ENCODE measurements at regions not wholly inside any gene's neighbourhood (a gene's known extent, or its start where the extent isn't known, plus 50 kb on each side); places are given as distances from the start of the nearest gene placed in this dataset.
"Not testable (repeated sequence)": the region's sequence is repeated elsewhere in the genome, so short reads cannot be mapped to it uniquely, and the experiment has no call there.

DNA sequence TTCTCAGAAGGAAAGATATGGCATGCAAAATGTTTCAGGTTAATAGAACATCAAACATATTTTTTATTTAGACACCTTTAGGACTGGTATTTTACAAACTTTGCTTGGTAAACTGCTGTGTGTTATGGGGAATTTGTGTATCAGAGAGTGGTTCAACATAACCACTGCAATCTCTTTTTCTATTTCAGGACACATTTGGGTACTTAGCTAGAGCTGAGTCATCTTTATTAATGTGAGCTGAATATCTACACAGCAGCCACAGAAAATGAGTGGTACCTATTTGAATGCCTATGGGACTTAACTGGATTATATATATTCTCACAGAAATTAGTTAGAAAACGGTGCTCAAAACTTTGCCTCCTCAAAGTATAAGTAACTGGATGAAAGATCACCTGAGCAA, 179.8 kb downstream of the SPDYE17 start:
- TF ChIP-seq, protein P1, sequence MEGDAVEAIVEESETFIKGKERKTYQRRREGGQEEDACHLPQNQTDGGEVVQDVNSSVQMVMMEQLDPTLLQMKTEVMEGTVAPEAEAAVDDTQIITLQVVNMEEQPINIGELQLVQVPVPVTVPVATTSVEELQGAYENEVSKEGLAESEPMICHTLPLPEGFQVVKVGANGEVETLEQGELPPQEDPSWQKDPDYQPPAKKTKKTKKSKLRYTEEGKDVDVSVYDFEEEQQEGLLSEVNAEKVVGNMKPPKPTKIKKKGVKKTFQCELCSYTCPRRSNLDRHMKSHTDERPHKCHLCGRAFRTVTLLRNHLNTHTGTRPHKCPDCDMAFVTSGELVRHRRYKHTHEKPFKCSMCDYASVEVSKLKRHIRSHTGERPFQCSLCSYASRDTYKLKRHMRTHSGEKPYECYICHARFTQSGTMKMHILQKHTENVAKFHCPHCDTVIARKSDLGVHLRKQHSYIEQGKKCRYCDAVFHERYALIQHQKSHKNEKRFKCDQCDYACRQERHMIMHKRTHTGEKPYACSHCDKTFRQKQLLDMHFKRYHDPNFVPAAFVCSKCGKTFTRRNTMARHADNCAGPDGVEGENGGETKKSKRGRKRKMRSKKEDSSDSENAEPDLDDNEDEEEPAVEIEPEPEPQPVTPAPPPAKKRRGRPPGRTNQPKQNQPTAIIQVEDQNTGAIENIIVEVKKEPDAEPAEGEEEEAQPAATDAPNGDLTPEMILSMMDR (conservative IDR thresholded peaks at IDR 0.05; ENCODE audit: low read length) = not testable (repeated sequence)
- TF ChIP-seq EZH2phosphoT487 (IDR thresholded peaks at IDR 0.05; ENCODE audit: borderline replicate concordance, low read depth, low read length) = not testable (repeated sequence)

Measured in OCI-LY7 (cell line).